SK-N-SH treated with all-trans-retinoic acid at 6 μM for 48 hours (cell line): ENCODE measurements at regions not wholly inside any gene's neighbourhood (a gene's known extent, or its start where the extent isn't known, plus 50 kb on each side); places are given as distances from the start of the nearest gene placed in this dataset.

Experiments
- ATAC-seq: fragments of 200-7000 bp; cut with Tn5 transposase; 3 replicates; pipeline ENCODE4 v1.9.1; 2020; ENCODE audit warnings: mild to moderate bottlenecking, moderate library complexity
- ARNTL ChIP-seq: fragments of 450-650 bp; formaldehyde crosslinking; IDR thresholded peaks from 2 replicates; pipeline ENCODE4 v1.5.0; 2020; ENCODE audit warnings: low read depth, mild to moderate bottlenecking, moderate library complexity, borderline replicate concordance
- BACH2 ChIP-seq: fragments of 250-450 bp; sonication (Bioruptor Pico); IDR thresholded peaks from 2 replicates; pipeline ENCODE4 v1.9.0; 2021; ENCODE audit warnings: mild to moderate bottlenecking, borderline replicate concordance
- CSDC2 ChIP-seq: fragments of 250-450 bp; sonication (Bioruptor Pico); IDR thresholded peaks from 2 replicates; pipeline ENCODE4 v1.5.0; 2020; ENCODE audit warnings: mild to moderate bottlenecking, moderate library complexity
- ESRRG ChIP-seq: fragments of 250-450 bp; sonication (Bioruptor Pico); IDR thresholded peaks from 2 replicates; pipeline ENCODE4 v1.6.1; 2021; ENCODE audit warnings: mild to moderate bottlenecking
- GLIS3 ChIP-seq: fragments of 250-450 bp; sonication (Bioruptor Pico); IDR thresholded peaks from 2 replicates; pipeline ENCODE4 v1.5.0; 2020; ENCODE audit warnings: mild to moderate bottlenecking, moderate library complexity
- ISL1 ChIP-seq: fragments of 250-450 bp; sonication (Bioruptor Pico); IDR thresholded peaks from 2 replicates; pipeline ENCODE4 v2.1.2; 2022; ENCODE audit warnings: mild to moderate bottlenecking, moderate library complexity
- PATZ1 ChIP-seq: fragments of 250-450 bp; sonication (Bioruptor Pico); IDR thresholded peaks from 2 replicates; pipeline ENCODE4 v1.8.0; 2020; ENCODE audit warnings: mild to moderate bottlenecking, moderate library complexity, borderline replicate concordance
- POU6F1 ChIP-seq: fragments of 250-450 bp; sonication (Bioruptor Pico); IDR thresholded peaks from 2 replicates; pipeline ENCODE4 v1.8.0; 2021; ENCODE audit warnings: low read depth, mild to moderate bottlenecking, moderate library complexity, borderline replicate concordance
- PPARA ChIP-seq: fragments of 250-450 bp; sonication (Bioruptor Pico); IDR thresholded peaks from 2 replicates; pipeline ENCODE4 v1.5.0; 2020; ENCODE audit warnings: mild to moderate bottlenecking, borderline replicate concordance
- RARB ChIP-seq: fragments of 250-450 bp; sonication (Bioruptor Pico); IDR thresholded peaks from 2 replicates; pipeline ENCODE4 v1.8.0; 2021; ENCODE audit warnings: mild to moderate bottlenecking, moderate library complexity
- TCF4 ChIP-seq: fragments of 250-450 bp; sonication (Bioruptor Pico); IDR thresholded peaks from 2 replicates; pipeline ENCODE4 v1.8.0; 2021; ENCODE audit warnings: mild to moderate bottlenecking, moderate library complexity, borderline replicate concordance
- TOX ChIP-seq: fragments of 250-450 bp; sonication (Bioruptor Pico); IDR thresholded peaks from 2 replicates; pipeline ENCODE4 v1.8.0; 2021; ENCODE audit warnings: mild to moderate bottlenecking, moderate library complexity, borderline replicate concordance
- TSHZ2 ChIP-seq: fragments of 250-450 bp; sonication (Bioruptor Pico); IDR thresholded peaks from 2 replicates; pipeline ENCODE4 v1.5.0; 2020; ENCODE audit warnings: mild to moderate bottlenecking, moderate library complexity
- ZC3H10 ChIP-seq: fragments of 250-450 bp; sonication (Bioruptor Pico); IDR thresholded peaks from 2 replicates; pipeline ENCODE4 v1.5.1; 2021; ENCODE audit warnings: mild to moderate bottlenecking, moderate library complexity
- ZFP3 ChIP-seq: fragments of 250-450 bp; sonication (Bioruptor Pico); IDR thresholded peaks from 2 replicates; pipeline ENCODE4 v1.5.0; 2020; ENCODE audit warnings: mild to moderate bottlenecking, moderate library complexity
- ZFP30 ChIP-seq: fragments of 450-650 bp; formaldehyde crosslinking; IDR thresholded peaks from 2 replicates; pipeline ENCODE4 v1.5.0; 2022; ENCODE audit warnings: mild to moderate bottlenecking, moderate library complexity
- ZNF565 ChIP-seq: fragments of 450-650 bp; formaldehyde crosslinking; conservative IDR thresholded peaks from 2 replicates; pipeline ENCODE4 v1.5.0; 2020; ENCODE audit warnings: low read depth, mild to moderate bottlenecking, moderate library complexity
- ZNF70 ChIP-seq: fragments of 450-650 bp; formaldehyde crosslinking; IDR thresholded peaks from 2 replicates; pipeline ENCODE4 v1.5.0; 2020; ENCODE audit warnings: mild to moderate bottlenecking, moderate library complexity
- ZNF8 ChIP-seq: fragments of 450-650 bp; formaldehyde crosslinking; IDR thresholded peaks from 2 replicates; pipeline ENCODE4 v1.5.0; 2020; ENCODE audit warnings: mild to moderate bottlenecking, moderate library complexity
- TF ChIP-seq, protein P1 (sequence below): fragments of 250-450 bp; sonication (Bioruptor Pico); IDR thresholded peaks from 2 replicates; pipeline ENCODE4 v1.5.1; 2020; ENCODE audit warnings: low read depth, mild to moderate bottlenecking, moderate library complexity

GRCh38 chr12:105864901-105865300, 273.9 kb downstream of the NUAK1 start (continued):
- TF ChIP-seq ZC3H10 (CRISPR knock-in tag) (no peak), TOX (CRISPR knock-in tag) (no peak), ARNTL (no peak), ZFP30 (CRISPR knock-in tag) (no peak), ZFP3 (no peak), BACH2 (CRISPR knock-in tag) (no peak), ISL1 (CRISPR knock-in tag) (no peak)
- TF ChIP-seq, protein P1, sequence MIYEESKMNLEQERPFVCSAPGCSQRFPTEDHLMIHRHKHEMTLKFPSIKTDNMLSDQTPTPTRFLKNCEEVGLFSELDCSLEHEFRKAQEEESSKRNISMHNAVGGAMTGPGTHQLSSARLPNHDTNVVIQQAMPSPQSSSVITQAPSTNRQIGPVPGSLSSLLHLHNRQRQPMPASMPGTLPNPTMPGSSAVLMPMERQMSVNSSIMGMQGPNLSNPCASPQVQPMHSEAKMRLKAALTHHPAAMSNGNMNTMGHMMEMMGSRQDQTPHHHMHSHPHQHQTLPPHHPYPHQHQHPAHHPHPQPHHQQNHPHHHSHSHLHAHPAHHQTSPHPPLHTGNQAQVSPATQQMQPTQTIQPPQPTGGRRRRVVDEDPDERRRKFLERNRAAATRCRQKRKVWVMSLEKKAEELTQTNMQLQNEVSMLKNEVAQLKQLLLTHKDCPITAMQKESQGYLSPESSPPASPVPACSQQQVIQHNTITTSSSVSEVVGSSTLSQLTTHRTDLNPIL (CRISPR knock-in tag), result no peak
- TF ChIP-seq, all 23 proteins: peak for 0

- ATAC-seq, result no peak
- TF ChIP-seq TSHZ2 (CRISPR knock-in tag), result no peak
- no peak for TF ChIP-seq ESRRG
- TF ChIP-seq ZNF70, result no peak
- TF ChIP-seq ZNF8 (CRISPR knock-in tag), result no peak
- TF ChIP-seq ISL1 (CRISPR knock-in tag), result no peak
- TF ChIP-seq, protein P1 (CRISPR knock-in tag), result no peak
- TF ChIP-seq TOX (CRISPR knock-in tag), result no peak
- TF ChIP-seq PATZ1 (CRISPR knock-in tag), result no peak
- TF ChIP-seq BACH2 (CRISPR knock-in tag), result no peak
- no peak for TF ChIP-seq GLIS3 (CRISPR knock-in tag)
Observed at GRCh38 chr12:105865886-105866285, 272.9 kb downstream of the NUAK1 start.

GRCh38 chr12:105874121-105874520, 264.6 kb downstream of the NUAK1 start:
- ATAC-seq, result no peak
- no peak for TF ChIP-seq BACH2 (CRISPR knock-in tag)
- TF ChIP-seq ZNF8 (CRISPR knock-in tag), result no peak
- no peak for TF ChIP-seq ZFP30 (CRISPR knock-in tag)
- no peak for TF ChIP-seq ZNF70
- TF ChIP-seq, protein P1 (CRISPR knock-in tag), result no peak
- no peak for TF ChIP-seq PPARA (CRISPR knock-in tag)
- TF ChIP-seq ZNF565 (CRISPR knock-in tag), result no peak
- no peak for TF ChIP-seq POU6F1 (CRISPR knock-in tag)
- TF ChIP-seq ISL1 (CRISPR knock-in tag), result no peak
- no peak for TF ChIP-seq ZC3H10 (CRISPR knock-in tag)
- no peak for TF ChIP-seq RARB (CRISPR knock-in tag)
- TF ChIP-seq TSHZ2 (CRISPR knock-in tag), result no peak
- no peak for TF ChIP-seq ZFP3
- TF ChIP-seq PATZ1 (CRISPR knock-in tag), result no peak
- no peak for TF ChIP-seq TCF4
- TF ChIP-seq CSDC2 (CRISPR knock-in tag), result no peak
